Amniotic stem cell (primary cell): ENCODE measurements at regions not wholly inside any gene's neighbourhood (a gene's known extent, or its start where the extent isn't known, plus 50 kb on each side); places are given as distances from the start of the nearest gene placed in this dataset.
"Not testable (repeated sequence)": the region's sequence is repeated elsewhere in the genome, so short reads cannot be mapped to it uniquely, and the experiment has no call there.

Source experiments
- DNase-seq: peaks from one replicate; lab custom pipeline; 2025; lab: John Stamatoyannopoulos, UW

GRCh38 chrX:121666171-121666570 lies 618.8 kb downstream of the GLUD2 start:
- DNase-seq, result no peak

- no peak for DNase-seq
Observed at GRCh38 chrX:121671649-121672048, 624.2 kb downstream of the GLUD2 start.

- DNase-seq, result not testable (repeated sequence)
Observed at GRCh38 chrX:121709236-121709635, 661.8 kb downstream of the GLUD2 start.

DNA sequence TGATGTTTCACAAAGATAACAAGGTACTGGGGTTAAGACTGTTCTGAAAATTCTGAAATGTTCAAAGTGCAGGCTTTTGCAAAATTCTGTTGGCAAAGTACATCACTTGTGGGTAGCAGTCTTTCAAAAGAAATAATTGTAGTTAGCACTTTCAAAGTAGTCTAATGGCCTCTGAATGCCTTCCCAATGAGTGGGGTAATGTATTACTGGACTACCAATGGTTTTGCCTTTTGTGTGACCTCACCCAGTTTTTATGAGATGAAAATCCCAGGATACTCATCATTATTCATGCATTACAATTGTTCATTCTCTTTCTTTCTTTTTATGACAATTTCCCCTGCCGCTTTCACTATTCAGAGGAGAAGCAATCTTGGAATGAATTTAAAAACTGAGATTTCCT lies 686.1 kb downstream of the GLUD2 start:
- DNase-seq, result no peak

- DNase-seq, result no peak
Observed at GRCh38 chrX:121746105-121746504, 698.7 kb downstream of the GLUD2 start.

GRCh38 chrX:121753602-121754001 lies 706.2 kb downstream of the GLUD2 start:
- DNase-seq, result not testable (repeated sequence)

- DNase-seq, result no peak
Observed at GRCh38 chrX:121754301-121754700, 706.9 kb downstream of the GLUD2 start.

DNA sequence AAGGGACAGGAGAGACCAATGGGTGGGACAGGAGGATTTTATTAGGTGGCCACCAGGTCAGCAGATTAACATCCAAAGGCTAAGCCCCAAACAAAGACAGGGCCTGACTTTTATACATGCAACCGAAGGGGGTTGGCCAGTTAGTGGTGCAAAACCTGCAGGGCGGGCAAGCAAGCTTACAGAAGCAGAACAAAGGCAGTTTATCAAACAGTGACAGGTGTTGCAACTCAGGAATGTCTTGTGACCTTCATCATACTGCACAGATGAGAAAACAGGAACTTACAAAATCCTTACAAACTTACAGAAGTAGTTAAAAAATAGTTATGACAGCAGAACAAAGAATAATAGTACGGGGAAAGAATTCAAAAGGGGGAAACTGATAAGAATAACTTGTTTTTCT lies 708.1 kb downstream of the GLUD2 start:
- no peak for DNase-seq

- DNase-seq, result no peak
Observed at GRCh38 chrX:121761845-121762244, 714.4 kb downstream of the GLUD2 start.

DNA sequence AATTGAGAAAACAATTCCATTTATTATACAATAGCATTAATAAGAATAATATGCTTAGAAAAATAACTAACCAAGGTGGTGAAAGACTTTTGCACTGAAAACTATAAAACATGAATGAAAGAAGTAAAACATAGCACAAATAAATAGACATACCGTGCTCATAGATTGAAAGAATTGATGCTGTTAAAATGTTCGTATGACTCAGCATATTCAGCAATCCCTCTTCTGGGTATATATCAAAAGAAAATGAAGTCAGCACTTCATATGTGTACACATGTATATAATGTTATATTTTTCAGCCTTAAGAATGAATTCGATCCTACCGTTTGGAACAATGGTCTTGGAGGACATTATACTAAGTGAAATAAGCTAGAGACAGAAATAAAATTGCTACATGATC lies 716.3 kb downstream of the GLUD2 start:
- no peak for DNase-seq

DNA sequence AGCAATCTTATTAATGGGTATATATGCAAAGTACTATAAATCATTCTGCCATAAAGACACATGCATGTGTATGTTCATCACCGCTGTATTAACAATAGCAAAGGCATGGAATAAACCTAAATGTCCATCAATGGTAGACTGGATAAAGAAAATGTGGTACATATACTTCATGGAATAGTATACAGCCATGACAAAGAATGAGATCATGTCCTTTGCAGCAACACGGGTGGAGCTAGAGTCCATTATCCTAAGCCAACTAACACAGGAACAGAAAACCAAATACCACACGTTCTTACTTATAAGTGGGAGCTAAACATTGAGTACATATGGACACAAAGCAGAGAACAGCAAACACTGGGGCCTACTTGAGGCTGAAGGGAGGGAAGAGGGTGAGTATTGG lies 720.8 kb downstream of the GLUD2 start:
- DNase-seq, result not testable (repeated sequence)

- no peak for DNase-seq
Observed at GRCh38 chrX:121781991-121782390, 734.6 kb downstream of the GLUD2 start.

DNA sequence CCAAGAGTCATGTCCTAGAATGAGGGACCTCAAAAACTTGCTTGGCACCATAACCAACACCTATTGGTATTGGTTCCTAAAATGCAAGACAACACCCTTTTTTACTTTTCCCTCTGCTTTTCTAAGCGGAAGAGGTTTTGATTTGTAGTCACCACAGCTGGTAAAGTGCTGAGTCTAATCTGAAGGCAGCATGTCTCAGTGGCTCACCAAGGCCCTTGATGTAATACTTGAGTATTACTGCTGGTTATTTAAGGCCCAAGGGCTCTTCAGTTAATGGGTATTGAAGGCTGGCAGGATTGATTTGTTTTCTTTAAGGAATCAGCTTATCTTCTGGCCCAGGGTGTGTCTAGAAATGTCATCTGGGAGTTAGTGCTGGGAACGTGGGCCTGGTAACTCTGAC lies 735.1 kb downstream of the GLUD2 start:
- no peak for DNase-seq

DNA sequence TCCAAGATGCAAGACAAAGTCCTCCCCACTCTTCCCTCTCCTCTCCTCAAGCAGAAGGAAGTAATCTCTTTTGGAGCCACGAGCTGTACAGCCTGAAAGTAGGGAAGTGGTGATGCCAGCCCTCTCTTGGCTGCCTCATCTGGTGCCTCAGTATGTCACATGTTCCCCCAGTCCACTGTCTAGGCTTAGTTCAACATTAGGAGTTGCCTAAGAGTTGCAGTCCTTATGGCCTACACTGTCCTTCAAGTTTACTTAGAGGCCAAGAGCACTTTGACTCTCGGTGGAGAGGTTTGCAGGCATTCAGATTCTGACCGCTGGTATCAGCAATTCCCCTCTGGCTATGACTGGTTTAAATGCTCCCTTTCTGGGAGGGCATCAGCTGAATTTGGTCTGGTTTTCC lies 735.6 kb downstream of the GLUD2 start:
- DNase-seq, result no peak

DNA sequence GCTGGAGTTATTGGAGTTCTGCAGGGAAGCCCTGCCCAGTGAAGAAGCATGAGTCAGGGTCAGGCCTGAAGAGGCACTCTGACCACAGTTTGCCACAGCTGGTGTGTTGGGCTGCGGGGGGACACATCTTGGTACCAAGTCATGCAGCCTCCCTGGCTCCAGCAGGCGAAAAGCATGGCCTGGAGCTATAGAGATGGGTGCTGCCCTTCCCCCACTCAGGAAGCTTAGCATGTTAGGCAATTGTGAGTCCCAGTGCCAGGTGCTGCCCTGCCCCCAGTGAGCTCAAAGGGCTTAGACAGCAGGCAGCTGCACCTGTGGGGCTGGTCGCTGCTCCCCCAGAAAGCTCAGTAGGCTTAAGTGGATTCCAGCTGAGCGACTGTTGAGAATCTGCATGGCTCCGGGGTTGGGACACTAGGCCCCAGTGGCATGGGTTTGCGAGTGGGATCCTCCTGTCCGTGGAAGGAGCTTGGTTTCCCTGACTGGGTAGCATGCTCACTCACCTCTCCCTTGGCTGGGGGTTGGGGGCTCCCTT lies 755.5 kb downstream of the GLUD2 start:
- DNase-seq, result no peak

- DNase-seq, result no peak
Observed at GRCh38 chrX:121823406-121823805, 776.0 kb downstream of the GLUD2 start.

- DNase-seq, result no peak
Observed at GRCh38 chrX:121831601-121832000, 784.2 kb downstream of the GLUD2 start.

GRCh38 chrX:121832446-121832845 lies 785.0 kb downstream of the GLUD2 start:
- no peak for DNase-seq

GRCh38 chrX:121836000-121836399 lies 788.6 kb downstream of the GLUD2 start:
- DNase-seq, result no peak

GRCh38 chrX:121851033-121851432 lies 803.6 kb downstream of the GLUD2 start:
- no peak for DNase-seq

DNA sequence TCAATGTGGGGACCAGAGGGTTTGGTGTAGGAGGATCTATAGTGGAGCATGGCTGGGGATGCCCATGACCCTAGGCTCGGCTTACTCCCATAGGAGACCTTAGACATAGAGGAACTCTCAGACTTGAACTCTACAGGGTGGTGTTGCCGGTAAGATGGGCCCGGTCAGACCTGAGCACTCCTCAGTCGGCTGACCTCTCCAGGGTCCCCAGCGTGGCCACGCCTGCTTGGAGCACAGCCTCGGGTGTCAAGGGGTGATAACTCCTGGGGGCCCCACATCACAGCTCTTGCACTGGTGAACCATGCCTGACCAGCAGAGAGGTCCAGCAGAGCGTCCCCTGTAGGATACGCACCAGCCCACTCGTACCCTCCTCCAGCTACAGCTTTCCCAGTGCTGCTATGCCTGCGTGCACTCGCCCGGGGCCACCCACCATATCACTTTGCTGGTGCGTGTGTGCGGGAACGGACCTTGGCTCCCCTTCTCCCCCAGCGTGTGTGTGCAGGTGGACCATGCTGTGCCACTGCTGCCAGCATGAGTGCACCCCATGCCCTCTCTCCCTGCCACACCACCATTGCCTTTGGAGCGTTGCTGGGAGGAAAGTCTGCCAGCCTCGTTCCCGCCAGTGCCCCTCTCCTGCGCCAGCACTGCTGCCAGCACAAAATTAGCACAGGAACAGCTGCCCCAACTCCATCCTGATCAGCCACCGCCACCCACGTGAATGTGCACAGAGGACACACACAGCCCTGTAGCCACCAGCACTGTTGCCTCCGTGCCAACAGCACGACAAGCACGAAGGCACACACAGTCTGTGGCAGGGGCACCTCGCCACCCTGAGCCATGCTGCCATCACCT lies 806.6 kb downstream of the GLUD2 start:
- DNase-seq, result no peak

DNA sequence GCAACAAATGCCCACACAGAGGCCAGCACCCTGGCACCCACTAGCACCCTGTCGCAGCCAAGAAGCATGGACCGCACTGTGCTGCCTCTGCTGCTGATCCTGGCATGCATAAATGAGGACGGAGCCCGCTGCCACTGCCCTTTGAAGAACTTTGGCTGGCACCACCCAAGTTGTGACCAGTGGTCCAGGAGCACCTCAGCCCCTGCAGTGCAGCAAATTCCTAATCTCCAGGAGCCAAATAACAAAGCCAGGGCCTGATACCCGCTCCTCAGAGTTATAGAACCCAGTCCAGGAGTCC lies 807.2 kb downstream of the GLUD2 start:
- DNase-seq, result no peak

- no peak for DNase-seq
Observed at GRCh38 chrX:121858867-121859647, 811.6 kb downstream of the GLUD2 start.
